C1 segment of cervical spinal cord (tissue), 14 donors: ENCODE measurements at regions not wholly inside any gene's neighbourhood (a gene's known extent, or its start where the extent isn't known, plus 50 kb on each side); places are given as distances from the start of the nearest gene placed in this dataset.
"Not testable (repeated sequence)": the region's sequence is repeated elsewhere in the genome, so short reads cannot be mapped to it uniquely, and the experiment has no call there.

Source experiments
- DNase-seq, 14 donors: peaks; one replicate each; lab custom pipeline; 2025; lab: John Stamatoyannopoulos, UW

DNA sequence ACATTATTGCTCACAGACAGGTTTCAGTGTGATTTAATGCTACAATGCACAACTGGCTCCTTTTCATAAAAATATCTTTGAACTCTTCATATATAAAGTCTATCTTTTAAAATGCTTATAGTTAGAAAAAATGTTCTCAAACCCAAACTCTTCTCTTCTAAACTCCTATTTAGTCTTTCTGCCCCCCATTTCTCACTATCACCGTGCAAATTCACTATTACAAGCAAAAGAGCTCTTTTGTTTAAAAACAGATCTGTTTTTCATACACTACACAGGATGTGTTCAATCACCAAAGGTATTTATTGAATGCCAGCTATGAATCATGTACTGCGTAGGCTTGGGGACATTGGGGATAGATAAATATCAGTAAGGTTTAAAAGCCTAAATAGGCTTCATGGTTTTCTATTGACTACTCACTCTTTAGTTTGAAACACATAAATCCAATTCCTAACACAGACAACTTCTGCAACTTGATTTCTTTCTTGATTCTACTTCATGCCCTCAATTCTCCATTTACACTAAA lies 692.3 kb downstream of the C12orf50 start:
- no peak for DNase-seq

DNA sequence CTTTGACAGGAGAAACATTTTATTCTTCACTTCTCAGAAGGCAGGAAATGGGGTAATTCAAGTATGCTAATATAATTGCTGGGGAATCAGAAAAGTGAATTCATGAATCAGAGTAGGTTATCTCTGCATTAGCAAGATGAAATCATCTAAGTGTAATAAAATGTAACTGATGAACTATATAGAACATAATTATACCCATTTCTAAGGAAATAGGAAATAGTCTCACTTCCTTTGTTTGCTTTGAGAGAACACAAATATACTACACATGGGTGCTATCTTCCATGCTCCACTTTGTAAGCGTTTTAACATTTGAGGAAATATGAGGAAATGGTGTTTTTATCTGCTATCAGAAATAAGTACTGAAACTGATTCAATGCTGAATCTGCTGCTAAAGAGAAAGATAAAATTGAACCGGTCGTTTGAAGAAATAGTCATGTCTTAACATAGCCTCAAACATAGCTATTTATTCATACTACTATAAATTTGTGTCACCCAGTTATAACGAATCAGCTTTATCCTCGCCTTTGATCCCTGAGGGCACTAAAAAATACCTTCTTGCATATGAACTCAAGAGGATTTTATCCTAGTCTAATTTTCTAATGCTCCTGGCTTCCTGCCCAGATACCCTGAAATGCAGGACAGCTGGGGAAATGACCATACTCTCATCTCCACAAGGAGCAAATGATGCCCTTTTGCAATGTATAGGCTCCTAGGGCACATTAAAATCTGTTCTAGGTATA lies 696.0 kb downstream of the C12orf50 start:
- no peak for DNase-seq

DNA sequence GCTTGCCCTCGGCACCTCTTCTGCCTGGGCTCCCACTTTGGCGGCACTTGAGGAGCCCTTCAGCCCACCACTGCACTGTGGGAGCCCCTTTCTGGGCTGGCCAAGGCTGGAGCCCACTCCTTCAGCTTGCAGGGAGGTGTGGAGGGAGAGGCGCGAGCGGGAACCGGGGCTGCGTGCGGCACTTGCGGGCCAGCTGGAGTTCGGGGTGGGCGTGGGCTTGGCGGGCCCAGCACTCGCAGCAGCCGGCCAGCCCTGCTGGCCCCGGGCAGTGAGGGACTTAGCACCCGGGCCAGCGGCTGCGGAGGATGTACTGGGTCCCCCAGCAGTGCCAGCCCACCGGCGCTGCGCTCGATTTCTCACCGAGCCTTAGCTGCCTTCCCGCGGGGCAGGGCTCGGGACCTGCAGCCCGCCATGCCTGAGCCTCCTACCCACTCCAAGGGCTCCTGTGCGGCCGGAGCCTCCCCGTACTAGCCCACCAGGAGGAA lies 699.1 kb downstream of the C12orf50 start:
- not testable (repeated sequence) for DNase-seq

DNA sequence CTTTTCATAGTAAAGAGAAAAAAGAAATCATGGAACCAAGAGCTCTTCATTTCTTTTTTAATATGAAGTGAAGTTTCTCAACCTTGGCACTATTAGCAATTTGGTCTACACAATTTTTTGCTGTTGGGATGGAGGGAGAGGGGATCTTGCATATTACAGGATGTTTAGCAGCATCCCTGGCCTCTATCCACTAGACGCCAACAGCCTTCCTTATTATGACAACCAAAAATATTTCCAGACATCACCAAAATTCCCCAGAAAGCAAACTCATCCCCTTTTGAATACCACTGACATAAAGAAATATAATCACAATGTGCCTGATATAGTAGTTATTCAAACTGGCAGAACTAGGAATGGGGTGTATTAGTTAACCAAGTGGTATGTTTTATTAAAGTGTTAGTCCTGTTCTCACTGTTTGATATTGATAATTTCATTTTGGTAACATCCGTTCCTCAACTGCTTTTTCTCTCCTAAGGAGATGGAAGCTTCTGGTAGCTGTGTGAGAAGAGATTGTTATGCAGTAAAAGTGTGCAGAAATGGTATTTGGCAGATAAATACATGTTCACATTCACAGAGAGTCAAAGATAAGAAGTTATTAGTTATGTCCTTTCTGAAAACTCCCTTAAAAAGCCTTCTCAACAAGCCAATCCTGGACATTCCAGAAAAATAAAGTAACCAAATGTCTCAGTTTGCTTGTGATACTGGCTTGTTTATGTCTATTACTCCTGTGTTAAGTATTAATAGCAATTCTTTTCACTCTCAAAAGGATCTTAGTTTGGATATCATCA lies 699.9 kb downstream of the C12orf50 start:
- no peak for DNase-seq

DNA sequence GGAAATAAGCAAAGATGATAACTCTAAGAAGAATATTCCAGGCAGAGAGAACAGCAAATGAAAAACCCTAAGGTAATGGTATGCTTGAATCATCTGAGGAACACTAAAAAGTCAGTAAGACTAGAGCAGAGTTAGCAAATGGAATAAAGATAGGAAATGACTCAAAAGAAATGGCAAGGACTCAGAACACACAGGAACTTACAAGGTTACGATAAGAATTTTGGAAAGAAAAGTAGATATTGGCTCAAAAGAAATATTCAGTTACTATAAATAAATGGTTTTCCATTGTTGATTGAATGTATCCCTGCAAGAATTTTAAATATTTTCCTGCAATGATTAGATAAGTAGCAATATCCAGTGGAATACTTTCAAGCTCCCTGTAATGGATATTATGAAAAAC lies 705.8 kb downstream of the C12orf50 start:
- DNase-seq: no peak

DNA sequence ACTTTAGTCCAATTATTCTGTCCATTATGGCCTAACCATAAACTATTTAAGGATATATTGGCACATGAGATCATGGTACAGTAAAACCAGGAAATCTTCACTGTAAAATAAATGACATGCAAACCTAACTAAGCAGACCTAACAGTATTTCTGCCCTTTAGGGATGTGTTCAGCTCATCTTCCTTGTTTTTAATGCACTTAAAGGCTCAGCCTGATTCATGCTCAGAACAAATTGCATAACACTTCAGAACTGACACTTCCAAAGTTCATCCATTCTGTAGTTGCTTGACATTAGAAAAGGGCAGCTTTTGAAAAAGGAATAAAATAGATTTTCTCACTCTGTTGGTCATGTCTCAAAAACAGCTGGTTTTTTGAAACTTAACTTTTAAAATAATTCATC lies 708.5 kb downstream of the C12orf50 start:
- DNase-seq: no peak

DNA sequence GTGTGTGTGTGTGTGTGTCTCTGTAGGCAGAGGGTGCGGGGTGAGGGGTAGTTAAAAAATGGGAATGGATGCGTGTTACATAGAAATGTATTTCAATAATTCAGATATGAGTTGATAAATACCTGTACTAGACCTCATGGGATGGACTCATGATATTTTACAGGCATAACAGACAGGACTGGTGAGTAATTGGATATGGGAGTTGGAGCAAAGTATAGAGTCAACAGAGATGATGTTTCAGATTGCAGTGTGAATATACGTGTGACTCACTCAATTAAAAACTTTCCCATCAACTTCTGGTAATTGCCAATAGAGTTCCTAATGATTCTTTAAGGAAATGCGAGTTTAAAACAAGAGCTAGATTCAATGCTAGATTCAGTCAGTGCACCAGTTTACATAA lies 711.9 kb downstream of the C12orf50 start:
- no peak for DNase-seq

DNA sequence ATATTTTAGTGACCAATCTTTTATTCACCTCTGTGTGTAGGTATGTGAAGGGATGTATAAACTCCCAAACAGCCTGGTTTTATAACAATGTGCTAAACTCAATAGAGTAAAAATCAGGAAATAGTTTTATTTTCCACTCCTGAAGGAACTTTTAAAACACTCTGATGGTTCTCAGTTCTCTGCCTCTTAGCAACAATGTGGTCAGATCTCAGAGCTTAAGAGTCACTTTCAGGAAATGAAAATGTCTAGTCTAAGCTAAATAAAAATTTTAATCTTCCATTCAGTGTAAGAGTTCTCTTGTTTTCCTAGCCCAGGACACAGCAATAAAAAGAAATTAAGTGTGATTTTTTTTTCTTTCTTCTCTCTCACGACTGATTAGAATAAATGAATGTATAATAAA lies 718.0 kb downstream of the C12orf50 start:
- no peak for DNase-seq

DNA sequence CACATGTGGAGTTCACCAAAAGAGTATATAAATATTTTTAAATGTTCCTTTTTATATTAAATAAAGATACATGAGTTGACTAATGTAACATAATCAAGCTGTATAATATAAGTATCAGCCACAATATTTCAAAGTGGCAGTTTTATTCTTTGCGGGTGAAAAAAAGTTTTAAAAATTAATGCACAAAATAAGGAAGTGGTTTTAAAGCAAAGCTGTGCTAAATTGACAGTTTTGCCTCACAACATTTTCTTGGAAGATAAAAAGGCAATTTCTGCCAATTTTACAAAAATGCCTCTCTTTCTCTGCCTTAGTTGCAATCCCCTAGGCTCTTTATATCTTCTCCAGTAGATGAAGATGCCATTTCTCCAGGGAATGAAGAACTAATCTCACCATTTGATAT lies 719.1 kb downstream of the C12orf50 start:
- no peak for DNase-seq

DNA sequence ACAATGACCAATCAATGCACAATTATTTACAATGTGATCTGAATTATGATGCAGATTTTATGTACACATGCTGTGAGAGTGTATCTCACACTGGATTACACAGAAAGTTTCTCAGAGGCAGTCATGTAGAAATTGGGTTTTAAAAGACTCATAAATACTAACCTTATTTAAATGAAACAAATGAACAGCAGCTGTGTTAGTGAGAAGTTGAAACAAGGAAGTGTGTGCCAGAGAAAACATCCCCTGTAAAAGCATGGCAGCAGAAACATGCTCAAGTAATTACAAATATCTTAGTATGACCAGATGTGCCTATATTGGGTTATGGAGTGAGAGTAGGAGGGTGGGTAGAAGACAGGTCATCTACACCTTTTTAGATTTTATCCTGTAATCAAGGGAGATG lies 723.7 kb downstream of the C12orf50 start:
- DNase-seq: no peak

DNA sequence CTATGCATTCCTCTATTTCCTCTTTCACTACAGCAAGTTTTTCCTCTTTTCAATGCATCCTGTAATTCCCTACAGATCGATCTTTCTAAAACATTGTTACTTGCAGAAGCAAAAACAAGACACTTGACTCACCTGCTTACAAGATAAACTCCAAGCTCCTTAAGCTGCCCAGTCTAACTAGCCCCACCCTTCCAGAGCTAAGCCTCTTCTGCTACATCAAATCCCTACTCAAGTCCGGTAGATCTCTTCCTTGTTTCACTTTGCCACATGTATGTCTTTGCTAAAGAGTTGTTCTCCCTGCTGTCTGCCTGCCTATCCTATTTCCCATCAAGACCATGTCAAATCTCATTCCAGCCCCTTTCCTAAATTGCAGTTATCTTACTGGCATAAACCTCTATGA lies 724.8 kb downstream of the C12orf50 start:
- no peak for DNase-seq

DNA sequence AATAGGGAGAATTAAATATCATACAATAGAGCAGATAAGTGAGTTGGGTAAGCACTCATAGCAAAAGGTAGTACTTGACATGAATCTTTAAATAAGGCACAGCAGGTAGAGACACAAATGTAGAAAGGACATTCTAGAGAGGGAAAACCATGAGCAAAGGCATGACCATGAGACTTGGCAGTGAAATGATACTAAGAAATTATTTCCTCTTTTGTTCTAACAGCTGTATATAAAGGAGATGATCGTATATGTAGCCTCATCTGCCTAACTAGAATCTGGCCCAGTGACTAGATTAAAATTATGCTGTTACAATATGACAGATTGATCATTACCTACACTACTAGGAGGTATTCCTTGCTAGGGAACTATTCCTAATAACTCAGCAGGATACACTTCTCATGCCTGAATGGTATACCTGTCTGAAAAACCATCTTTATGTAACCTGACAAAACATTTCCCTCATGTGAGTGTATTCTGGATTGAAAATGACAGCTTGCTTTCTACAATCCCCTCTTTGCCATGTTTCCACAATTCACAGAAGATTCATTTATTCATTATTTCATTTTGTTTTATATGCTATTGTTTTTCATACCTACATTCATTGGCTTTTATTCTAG lies 725.7 kb downstream of the C12orf50 start:
- DNase-seq: no peak

DNA sequence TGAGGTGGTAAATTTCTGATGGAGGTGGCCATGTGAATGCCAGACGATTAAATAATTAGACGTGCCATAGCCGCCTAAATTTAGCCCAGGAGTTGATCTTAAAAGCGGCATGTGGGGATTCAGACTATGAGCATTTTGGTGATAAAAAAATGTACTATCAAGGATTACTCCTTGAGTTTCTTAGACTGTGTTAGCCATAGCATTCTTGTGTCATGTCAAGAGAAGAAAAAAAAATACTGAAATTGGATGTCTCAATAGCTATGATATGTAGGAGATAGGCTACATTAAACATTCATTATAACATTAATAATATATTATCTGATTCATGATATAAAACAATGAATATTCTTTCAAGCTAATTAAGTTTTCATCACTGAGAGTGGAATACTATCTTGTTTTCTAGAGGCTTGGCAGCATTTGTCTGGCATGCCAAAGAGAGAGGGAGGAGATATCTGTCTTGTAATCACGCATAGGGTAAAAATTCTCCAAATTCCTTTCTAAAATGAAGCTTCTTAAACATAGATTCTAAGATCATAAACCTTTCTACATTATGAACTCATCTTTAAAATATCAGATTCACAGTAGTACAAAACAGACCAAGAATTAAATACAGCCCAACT lies 727.0 kb downstream of the C12orf50 start:
- DNase-seq: no peak

DNA sequence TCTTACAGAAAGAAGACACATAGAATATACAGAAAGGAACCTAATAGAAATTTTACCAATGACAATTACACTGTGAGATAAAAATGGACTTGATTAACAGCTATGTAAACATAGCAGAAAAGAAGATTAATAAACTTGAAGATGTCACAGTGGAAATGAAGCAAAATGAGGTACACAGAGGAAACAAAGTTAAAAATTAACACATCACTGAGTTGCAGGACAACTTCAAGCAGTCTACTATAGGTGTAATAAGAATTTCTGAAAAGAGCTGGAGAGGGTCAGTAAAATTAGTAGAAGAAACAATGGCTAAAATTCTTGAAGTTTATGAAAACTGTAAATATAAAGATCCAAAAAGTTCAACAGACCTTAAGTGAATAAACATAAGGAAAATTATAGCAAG lies 738.7 kb downstream of the C12orf50 start:
- no peak for DNase-seq

DNA sequence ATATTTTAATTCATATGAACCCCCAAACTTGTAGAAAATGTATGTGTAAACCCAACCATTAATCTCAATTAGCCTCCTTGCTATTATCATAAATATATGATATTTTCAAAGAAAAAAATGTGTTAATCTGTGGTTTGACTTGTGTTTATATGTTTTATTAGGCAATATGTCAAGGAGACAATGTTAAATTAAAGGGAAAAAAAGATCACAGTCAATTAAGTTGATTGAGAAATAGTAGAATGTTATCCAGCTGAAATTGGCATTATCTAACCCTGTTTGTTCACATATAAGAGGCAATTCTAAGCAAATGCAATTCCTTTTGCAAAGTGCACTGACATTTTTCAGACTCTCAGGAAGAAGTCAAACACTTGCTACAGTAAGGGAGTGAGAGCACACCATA lies 745.3 kb downstream of the C12orf50 start:
- no peak for DNase-seq

DNA sequence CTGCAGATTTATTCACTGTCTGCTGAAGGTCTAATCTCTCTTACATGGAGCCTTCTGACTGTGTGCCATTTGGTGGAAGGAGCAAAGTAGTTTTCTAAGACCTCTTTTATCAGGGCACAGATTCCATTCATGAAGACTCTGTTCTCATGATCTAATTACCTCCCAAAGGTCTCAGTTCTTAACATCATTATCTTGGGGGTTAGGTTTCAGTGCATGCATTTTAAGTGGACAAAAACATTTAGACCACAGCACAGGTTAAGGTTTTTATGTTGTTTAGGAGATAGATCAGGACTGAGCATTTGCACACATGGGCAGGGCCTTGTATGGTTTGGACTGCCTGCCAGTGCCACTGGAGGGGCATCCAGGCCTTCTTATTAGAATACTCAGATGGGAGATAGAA lies 746.1 kb downstream of the C12orf50 start:
- no peak for DNase-seq

DNA sequence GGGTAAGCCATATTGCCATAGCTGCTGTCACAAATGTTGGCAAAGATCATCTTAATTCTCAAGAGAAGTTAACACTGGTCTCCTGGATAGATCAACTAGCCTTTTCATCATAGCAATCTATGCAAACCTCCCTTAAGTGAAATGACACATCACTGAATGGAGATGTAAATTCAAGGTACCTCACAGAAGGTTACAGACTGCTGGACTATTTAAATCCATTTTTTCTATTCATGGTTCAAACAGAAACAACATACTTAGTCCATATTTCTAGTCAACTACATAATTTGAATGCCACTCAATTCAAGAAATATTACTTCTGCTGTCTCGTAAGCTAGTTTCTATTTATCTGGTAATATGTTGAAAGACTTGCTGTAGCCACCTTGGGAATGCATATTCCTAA lies 748.3 kb downstream of the C12orf50 start:
- no peak for DNase-seq

DNA sequence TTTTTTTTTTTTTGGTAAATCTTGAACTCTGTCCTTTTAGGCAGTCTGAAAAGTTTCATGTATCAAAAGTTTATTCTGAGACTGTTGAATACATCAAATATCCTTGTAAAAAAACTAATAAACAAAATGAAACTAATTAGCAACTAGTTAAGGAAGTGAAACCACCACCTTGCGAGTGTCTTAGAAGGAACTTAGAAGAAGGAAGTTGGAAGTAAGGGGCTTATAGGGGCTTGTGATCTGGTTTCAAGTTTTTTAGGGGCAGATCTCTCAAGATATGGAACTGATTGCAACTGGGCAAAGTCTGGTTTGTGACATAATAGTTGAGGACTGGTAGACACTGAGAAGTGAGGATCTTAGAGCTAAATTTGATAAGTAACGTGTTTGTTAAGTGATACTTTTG lies 748.8 kb downstream of the C12orf50 start:
- no peak for DNase-seq

DNA sequence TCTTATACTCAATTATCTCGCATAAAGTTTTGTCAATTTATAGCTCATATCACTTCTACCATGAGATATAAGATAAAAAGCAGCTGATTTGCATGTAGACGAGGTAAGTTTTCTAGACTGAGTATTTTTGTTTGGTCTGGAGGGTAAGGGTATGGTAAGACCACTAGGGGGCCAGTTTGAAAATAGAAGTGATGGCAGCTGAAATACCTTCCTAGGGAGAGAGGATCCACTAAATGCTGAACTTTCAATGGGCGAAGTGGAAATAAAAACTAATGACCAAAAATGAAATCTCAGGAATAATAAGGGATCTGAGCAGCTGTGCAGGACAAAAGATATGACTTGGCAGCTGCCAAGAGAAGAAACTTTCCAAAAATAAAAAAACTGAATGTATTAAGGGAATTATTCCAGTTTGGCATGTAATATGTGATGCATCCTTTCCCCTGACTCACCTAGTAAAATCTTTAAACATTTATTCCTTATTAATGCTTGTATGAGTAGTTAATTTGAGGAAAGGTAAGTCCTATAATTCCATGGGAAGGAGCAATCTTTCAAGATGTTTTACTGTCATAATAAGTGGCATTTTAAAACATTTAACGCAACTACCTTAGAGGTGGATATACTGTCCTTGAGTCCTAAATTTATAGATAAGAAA lies 754.5 kb downstream of the C12orf50 start:
- DNase-seq: no peak

DNA sequence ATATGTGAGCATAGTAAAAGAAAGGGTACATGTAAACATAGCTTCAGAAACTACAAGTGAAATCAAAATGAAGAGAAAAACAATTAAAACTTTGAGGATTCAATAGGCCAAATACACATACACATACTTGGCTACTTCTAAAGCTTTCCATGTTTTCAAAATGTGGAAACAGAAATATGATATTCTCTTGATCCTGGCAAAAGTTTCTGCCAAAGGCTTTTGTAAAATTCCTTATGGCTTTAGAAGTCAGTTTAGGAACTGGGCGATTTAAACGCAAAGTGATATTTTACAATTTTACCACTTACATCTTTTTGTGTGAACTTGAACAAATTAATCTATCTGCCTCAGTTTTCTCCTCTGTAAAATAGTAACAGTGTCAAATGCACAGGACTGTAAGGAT lies 756.4 kb downstream of the C12orf50 start:
- DNase-seq: no peak

DNA sequence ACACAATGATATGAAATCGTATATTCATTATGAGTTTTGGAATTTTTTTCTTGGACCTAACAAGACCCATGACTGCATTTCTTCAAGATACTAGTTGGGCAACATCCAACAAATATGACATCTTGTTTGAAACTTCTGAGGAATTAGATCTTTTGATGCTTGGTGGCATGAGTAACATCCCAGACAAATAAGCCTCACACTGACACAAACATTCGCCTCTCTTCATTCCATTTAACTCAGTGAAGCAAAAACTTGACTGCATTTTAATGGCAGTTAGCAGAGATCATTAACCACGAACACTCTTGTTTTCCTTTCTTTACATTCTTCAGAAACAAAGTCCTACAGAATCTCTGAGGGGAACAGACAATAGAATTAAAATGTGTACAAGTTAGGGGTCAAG lies 758.3 kb downstream of the C12orf50 start:
- no peak for DNase-seq

DNA sequence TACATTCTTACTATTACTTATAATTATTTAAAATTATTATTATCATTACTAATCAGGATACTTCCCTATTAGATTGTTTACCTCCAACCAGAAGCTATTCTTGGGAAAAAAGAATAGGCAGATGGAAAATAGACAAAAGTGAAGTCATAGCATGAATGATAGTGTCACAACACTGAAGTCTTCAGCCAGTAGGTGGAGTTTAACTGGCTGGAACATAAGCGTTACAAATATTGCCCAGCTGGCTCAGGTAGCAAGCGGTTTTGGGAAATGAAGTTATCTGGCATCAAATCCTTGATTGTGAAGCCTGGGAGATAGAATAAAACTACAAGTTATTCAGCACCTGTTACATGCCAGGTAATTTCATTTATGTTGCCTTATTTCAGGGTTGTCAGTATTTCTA lies 762.9 kb downstream of the C12orf50 start:
- no peak for DNase-seq
